Astrocyte of the cerebellum (primary cell): ENCODE measurements at regions not wholly inside any gene's neighbourhood (a gene's known extent, or its start where the extent isn't known, plus 50 kb on each side); places are given as distances from the start of the nearest gene placed in this dataset.

Experiments used
- DNase-seq: peaks from one replicate; pipeline ENCODE4 v3.0.0-alpha.2; 2011; ENCODE audit warnings: low read depth
- H3K4me3 ChIP-seq: 2 replicates; pipeline ENCODE4 v1.5.1; 2011; ENCODE audit warnings: mild to moderate bottlenecking, low read depth, low read length, moderate library complexity
- in situ Hi-C: cut with HindIII; loops from 2 replicates; pipeline ENCODE4 v1.10.0; 2017; ENCODE audit warnings: low sequenced_read_pairs
- TF ChIP-seq, protein P1 (sequence below): IDR thresholded peaks from 2 replicates; pipeline ENCODE4 v1.5.1; 2012; ENCODE audit warnings: low read length, low read depth, moderate library complexity, mild to moderate bottlenecking; ENCODE audit errors: missing control alignments

DNA sequence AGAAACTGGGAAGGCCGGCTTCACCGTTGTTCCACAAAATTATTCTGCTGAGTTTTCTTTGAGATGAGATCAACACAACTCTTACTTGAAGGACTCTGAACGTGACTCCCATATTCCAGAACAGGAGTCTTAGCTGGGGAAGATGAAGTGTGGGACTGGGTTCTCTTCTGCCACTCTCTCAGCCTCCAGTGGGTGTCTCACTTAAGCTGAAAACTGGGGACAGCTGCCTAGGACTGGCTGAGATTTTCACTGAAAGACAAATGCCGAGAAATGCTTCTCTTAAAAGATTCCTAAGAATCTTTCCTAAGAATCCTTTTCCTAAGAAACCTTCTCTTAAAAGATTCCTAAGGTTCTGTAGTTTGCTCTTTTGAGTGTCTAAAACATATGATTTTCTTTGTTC, 156.6 kb upstream of the LHCGR start:
- in situ Hi-C loops: no loop called here
- TF ChIP-seq, protein P1, sequence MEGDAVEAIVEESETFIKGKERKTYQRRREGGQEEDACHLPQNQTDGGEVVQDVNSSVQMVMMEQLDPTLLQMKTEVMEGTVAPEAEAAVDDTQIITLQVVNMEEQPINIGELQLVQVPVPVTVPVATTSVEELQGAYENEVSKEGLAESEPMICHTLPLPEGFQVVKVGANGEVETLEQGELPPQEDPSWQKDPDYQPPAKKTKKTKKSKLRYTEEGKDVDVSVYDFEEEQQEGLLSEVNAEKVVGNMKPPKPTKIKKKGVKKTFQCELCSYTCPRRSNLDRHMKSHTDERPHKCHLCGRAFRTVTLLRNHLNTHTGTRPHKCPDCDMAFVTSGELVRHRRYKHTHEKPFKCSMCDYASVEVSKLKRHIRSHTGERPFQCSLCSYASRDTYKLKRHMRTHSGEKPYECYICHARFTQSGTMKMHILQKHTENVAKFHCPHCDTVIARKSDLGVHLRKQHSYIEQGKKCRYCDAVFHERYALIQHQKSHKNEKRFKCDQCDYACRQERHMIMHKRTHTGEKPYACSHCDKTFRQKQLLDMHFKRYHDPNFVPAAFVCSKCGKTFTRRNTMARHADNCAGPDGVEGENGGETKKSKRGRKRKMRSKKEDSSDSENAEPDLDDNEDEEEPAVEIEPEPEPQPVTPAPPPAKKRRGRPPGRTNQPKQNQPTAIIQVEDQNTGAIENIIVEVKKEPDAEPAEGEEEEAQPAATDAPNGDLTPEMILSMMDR: peak; percentile 23
- no peak overlapping the region for H3K4me3 ChIP-seq
- no peak for DNase-seq

DNA sequence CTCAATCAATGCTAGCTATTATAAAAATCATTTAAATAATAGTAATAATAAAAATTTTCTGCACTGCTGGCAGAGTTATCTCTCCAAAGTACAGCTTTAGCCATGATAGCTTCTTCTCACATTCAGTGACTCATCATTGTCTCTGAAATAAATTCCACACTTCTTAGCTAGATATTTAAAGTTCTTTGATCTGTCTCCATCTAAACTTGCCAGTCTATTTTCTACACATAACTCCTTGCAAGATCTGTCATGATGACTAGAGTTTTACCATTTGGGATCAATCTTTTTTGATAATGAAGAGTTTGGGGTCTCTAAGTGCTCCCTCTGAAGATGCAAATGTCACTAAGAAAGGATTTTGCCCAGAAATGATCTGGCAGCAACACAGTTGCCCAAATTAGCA, 155.4 kb upstream of the LHCGR start:
- in situ Hi-C loops: no loop called here

DNA sequence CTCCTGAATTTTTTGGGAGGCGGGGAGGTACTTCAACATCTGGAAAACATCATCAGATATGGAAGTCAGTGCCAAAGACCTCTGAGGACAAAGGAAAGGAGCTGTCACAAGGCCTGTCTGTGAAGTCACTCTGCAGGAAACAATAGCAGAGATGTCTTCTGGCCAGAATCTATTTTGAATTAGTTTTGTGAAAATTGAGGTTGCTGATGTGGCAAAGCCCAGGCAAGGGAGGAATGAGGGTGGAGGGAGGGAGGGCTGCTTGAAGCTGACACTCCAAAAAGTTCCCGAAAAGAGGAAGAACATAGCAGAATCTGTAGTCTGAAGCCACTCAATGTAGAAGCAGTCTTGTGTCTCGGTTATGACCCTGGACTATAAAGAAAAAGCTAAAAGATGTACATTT, 151.1 kb upstream of the LHCGR start:
- DNase-seq: no peak
- in situ Hi-C loops: no loop called here
- TF ChIP-seq, protein P1: no peak
- H3K4me3 ChIP-seq: no peak overlapping the region

More for the DNA sequence above, 155.4 kb upstream of the LHCGR start:
- DNase-seq: no peak
- no peak overlapping the region for H3K4me3 ChIP-seq
- TF ChIP-seq, protein P1: no peak

DNA sequence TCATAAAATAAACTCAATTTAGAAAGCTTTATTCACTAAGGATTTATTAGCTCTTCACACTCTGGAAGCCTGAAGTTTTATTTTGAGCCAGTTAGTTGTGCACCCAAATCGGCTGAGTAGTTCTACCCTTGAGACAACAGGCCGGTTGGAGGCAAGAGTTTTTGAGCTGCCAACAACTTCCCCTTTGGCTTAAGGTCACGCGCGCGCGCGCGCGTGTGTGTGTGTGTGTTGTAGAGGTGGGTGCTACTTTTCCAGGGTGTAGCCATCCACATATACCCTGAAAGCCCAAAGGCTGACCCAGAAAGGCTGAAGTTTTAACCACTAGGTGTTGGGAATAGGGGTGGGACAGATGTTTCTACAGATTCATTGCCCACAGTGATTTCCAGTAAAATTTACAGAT, 150.2 kb upstream of the LHCGR start:
- TF ChIP-seq, protein P1: no peak
- in situ Hi-C loops: no loop called here
- no peak overlapping the region for H3K4me3 ChIP-seq
- DNase-seq: no peak

DNA sequence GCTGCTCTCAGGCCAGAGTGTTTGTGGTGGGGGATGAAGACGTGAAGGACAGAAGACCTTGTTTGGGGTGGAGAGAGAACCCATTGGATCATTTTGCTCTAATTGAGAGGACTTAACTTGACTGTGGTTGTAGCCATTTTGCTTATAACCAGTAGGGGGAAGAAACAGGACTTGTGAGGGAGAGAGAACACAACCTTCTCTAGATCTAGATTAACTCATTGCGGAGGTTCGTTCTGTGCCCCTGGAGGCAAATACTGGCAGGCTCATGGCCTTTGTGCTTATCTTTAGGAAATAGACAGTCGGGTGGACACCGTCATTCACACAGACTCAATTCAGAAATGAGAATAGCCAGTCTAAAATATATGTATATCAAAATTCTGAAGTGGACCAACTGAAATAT, 147.0 kb upstream of the LHCGR start:
- DNase-seq: no peak
- in situ Hi-C loops: no loop called here
- no peak overlapping the region for H3K4me3 ChIP-seq
- TF ChIP-seq, protein P1: peak; percentile 8

DNA sequence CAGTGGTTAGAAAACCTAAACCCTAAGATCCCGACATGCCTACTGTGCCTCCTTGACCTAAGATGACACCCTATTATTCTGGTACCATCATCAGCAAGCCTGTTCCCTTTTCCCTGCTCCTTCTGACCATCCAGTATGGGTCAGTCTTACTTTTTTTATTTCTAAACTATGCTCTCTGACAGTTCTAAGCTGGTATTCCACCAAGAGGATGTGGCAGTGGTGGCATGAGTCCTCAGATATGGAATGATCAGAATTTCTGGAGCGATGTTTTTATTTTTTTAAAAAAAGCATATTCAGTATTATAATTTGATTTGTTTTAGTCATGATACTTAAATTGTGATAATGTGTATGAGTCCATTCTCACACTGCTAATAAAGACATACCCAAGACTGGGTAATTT, 145.9 kb upstream of the LHCGR start:
- in situ Hi-C loops: no loop called here
- no peak overlapping the region for H3K4me3 ChIP-seq
- no peak for DNase-seq
- TF ChIP-seq, protein P1: no peak

DNA sequence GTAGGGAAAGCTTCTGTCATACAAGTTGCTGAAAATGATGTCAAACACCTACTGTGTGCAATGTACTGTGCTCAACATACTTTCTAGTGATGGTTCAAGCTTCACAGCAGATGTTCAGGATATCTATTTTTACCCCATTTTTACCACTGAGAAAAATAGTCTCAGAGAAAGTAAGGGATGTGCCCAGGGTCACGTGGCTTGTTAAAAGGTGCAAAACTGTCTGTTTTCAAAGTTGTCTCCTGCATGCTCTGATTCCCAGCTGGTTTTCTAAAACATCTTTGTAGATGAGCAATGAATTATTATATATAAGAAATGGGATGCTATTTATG, 145.5 kb upstream of the LHCGR start:
- no peak for DNase-seq
- no peak overlapping the region for H3K4me3 ChIP-seq
- TF ChIP-seq, protein P1: no peak
- in situ Hi-C loops: no loop called here
